ENCODE measurements at regions not wholly inside any gene's neighbourhood (a gene's known extent, or its start where the extent isn't known, plus 50 kb on each side); places are given as distances from the start of the nearest gene placed in this dataset.

DNA sequence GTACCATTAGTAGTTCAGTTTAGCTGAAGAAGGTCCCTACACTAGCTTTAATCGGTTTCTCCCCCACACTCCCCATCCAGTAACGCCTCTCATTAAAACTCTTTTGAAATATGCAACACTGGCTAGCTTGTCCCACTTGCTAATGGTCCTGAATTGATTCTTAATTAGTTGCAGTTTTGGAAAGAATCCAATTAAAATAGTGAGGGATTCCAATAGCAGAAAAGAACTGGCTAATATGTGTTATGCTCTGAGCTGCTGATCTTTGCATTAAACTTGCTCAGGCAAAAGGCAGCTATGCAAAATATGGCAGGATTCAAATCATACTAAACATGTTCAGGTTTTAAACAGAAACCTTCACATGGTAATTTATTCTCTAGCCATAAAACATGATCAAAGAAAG is 252.5 kb upstream of the HNRNPA3 start:
- H3K4me3 ChIP-seq (ENCODE audit: control insufficient read depth, low read depth, low read length): no peak overlapping the region
- TF ChIP-seq, protein P1, sequence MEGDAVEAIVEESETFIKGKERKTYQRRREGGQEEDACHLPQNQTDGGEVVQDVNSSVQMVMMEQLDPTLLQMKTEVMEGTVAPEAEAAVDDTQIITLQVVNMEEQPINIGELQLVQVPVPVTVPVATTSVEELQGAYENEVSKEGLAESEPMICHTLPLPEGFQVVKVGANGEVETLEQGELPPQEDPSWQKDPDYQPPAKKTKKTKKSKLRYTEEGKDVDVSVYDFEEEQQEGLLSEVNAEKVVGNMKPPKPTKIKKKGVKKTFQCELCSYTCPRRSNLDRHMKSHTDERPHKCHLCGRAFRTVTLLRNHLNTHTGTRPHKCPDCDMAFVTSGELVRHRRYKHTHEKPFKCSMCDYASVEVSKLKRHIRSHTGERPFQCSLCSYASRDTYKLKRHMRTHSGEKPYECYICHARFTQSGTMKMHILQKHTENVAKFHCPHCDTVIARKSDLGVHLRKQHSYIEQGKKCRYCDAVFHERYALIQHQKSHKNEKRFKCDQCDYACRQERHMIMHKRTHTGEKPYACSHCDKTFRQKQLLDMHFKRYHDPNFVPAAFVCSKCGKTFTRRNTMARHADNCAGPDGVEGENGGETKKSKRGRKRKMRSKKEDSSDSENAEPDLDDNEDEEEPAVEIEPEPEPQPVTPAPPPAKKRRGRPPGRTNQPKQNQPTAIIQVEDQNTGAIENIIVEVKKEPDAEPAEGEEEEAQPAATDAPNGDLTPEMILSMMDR (conservative IDR thresholded peaks at IDR 0.05; ENCODE audit: control insufficient read depth, insufficient read depth, low read depth, low read length): no peak
- no peak for DNase-seq (ENCODE audit: low read depth)

DNA sequence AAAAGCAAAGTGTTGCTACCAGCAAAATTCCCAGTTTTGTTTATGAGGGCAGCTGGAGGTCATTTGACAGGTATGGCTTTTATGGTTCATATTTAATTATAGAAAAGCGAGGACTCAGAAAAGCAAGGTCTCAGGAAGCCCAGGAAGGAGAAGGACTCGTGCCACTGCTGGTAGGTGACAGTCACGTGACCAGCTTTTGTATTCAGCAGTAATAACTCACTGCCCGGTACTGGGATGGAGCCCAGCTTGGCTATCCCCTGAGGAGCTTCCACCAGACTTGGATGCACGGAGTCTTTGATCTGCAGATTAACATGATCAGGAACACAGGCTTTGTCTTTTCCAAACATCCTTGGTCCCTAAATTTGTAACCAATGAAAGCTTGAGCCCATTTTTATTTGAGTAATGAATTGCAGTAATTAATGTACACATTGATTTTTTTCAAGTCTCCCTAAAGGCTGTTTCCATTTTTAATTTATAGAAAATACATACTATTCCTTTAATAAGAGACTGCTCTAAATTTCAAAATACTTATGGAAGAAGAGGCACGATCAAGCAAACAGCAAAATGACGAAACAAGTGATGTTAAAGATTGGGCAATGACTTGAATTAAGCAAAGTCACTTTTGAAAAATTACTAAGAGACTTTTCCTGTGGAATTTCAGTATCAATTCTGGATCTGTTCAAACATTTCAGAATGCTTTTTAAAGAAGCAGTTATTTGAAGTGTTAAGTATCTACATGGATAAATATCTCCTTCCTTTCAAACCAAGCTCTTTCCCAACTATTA is 251.7 kb upstream of the HNRNPA3 start:
- TF ChIP-seq, protein P1 (conservative IDR thresholded peaks at IDR 0.05; ENCODE audit: control insufficient read depth, insufficient read depth, low read depth, low read length): no peak
- DNase-seq (ENCODE audit: low read depth): peak; percentile 5
- H3K4me3 ChIP-seq (ENCODE audit: control insufficient read depth, low read depth, low read length): no peak overlapping the region

DNA sequence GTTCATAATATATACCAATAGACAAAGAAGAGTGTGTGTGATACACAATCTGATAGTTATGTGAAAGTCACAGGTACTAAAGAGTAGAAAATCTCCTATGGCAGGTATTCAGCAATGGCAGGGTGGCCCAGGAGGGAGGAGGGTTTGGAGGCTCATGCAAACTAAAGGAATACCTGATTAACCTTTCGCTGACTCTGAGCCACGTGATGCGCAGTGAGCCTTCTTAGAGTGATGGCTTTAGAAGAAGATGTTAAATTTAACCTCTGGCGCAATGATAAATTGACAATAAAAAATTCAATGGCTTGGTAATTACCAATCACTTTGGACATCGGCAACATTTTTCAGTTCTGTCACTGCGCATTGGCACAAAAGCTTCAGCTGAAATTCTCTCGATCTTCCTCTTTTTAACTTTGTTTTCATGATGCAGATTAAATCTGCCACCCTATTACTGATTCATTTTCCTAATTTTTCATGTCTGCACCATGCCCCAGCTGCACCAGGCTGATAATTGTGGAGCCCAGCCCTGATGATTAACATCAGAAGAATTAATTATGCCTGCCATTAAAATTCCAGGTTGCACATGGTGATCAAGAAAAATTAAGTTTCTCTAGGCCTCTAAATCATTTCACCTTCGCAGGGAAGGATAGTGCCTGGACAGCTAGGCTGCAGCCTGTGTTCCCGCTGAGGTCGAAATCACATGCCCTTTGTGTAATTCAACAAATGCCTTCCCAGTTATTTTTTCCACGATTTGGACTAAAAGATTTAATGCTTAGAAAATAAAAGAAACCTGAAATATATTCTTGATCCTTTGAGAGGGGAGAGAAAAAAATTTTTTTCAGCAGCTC is 250.6 kb upstream of the HNRNPA3 start:
- TF ChIP-seq, protein P1 (conservative IDR thresholded peaks at IDR 0.05; ENCODE audit: control insufficient read depth, insufficient read depth, low read depth, low read length): no peak
- no peak overlapping the region for H3K4me3 ChIP-seq (ENCODE audit: control insufficient read depth, low read depth, low read length)
- no peak for DNase-seq (ENCODE audit: low read depth)

DNA sequence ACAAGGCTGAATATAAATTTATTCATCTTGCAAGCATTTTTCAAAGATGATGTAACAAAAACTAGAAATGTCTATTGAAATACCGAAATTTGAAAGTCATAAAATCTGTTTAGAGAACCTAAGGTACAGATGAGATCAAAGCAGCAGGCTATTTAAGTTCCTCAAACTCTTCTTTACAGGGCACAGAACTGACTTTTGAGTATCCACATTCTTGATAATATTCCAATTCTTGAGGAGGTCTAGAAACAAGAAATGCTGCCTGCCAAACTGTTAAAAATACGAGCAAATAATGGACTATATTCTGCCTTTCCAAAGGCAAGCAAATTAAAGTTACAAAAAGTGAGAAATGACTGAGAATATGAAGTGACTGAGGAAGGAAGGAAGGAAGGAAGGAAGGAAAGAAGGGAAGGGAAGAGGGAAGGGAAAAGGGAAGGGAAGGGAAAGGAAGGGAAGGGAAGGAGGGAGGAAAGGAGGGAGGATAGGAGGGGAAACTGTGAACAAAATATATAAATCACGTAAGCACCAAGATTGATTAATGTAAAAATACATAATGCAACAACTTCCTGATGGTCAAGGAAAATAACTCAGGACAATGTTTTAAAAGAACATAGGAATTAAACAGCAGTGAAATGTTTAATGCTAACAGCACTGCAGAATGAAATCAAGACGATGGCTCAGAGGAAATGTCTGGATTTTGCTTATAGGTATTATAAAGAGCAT is 248.9 kb upstream of the HNRNPA3 start:
- no peak overlapping the region for H3K4me3 ChIP-seq (ENCODE audit: control insufficient read depth, low read depth, low read length)
- no peak for DNase-seq (ENCODE audit: low read depth)
- TF ChIP-seq, protein P1 (conservative IDR thresholded peaks at IDR 0.05; ENCODE audit: control insufficient read depth, insufficient read depth, low read depth, low read length): no peak

DNA sequence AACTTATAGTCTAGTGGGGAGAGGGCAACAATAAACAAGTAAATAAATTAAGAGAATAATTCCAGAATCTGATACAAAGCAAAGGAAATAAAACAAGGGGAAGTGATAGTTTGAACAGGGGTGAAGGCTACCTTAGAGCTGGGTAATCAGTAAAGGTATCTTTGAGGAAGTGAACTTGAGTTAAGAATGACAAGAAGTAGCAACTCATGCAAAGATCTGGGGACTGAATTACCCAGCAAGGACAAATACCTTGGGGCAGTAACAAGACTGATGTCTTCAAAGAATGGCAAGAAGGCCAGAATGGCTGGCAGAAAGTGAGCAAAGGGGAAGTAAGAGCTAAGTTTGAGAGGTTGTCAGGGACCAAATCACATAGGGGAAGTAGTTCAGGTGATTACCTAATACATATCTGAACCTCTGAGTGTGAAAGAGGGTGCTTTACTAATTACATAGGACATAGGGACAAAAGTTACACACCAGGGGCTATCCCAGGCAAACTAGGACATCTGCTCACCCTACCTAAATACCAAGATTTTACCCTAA is 244.6 kb upstream of the HNRNPA3 start:
- no peak overlapping the region for H3K4me3 ChIP-seq (ENCODE audit: control insufficient read depth, low read depth, low read length)
- TF ChIP-seq, protein P1 (conservative IDR thresholded peaks at IDR 0.05; ENCODE audit: control insufficient read depth, insufficient read depth, low read depth, low read length): no peak
- DNase-seq (ENCODE audit: low read depth): no peak

DNA sequence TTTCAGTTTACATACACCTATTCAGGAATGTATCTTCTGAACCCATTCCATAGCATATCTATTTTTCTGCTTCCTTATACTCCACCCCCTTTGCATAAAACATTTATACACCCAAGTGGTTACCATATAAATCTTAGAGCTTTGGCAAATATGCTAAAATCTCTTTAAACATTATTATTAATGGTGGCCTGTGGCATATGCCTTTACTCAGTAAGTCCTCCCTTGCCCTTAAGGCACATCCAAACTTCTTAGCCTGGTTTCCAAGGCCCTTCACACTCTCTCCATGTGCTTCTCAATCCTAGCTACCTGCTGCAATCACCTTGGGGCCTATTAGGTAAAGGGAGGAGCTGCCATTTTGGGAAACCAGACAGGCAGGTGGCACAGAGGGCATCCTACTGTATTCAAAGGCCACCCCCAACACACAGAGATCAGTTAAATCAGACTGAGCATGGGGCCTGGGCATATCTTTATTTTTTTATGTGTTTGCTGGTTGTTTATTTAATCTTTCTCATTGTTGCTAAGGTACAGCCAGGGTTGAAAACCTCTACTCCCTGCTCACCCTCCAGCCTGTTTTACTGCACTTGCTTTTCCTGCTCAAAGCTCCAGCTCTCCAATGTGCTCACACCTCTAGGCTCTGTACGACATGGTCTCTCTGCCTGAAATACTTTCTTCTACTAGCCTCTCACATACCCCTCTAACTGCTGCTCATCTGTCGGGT is 242.8 kb upstream of the HNRNPA3 start:
- no peak overlapping the region for H3K4me3 ChIP-seq (ENCODE audit: control insufficient read depth, low read depth, low read length)
- no peak for DNase-seq (ENCODE audit: low read depth)
- TF ChIP-seq, protein P1 (conservative IDR thresholded peaks at IDR 0.05; ENCODE audit: control insufficient read depth, insufficient read depth, low read depth, low read length): no peak
